ENCODE measurements at regions not wholly inside any gene's neighbourhood (a gene's known extent, or its start where the extent isn't known, plus 50 kb on each side); places are given as distances from the start of the nearest gene placed in this dataset.

DNA sequence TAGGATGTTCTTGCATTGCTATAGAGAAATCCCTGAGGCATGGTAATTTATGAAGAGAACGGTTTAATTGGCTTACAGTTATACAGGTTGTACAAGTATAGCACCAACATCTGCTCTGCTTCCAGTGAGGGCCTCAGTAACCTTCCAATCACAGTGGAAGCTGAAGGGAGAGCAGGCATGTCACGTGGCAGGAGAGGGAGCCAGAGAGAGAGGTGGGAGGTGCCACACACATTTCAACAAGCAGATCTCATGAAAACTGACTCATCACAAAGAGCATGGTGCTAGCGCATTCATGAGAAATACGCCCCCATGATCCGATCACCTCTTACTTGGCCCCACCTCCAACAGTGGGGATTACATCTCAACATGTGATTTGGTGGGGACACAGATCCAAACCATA, 871.2 kb downstream of the TFAP2A start:
- WGBS, 2 donors = 78 to 79% methylated on average over 5 of the region's 5 CpGs
- Histone ChIP-seq H3K36me3 (no peaks in the 10 kb centered on the region), H3K27me3 (no peaks in the 10 kb centered on the region), H3K4me3 (replicated peaks in 1 of 3) (no peak overlapping the region), H3K9me3 (no peaks in the 10 kb centered on the region), H3K4me1 (no peaks in the 10 kb centered on the region), H3K27ac (no peak overlapping the region)
- DNase-seq = no peak
- intact Hi-C loops (cut with DNase I) = no loop called here
- no peak for TF ChIP-seq POLR2A (IDR thresholded peaks at IDR 0.05)
- TF ChIP-seq, protein P1, sequence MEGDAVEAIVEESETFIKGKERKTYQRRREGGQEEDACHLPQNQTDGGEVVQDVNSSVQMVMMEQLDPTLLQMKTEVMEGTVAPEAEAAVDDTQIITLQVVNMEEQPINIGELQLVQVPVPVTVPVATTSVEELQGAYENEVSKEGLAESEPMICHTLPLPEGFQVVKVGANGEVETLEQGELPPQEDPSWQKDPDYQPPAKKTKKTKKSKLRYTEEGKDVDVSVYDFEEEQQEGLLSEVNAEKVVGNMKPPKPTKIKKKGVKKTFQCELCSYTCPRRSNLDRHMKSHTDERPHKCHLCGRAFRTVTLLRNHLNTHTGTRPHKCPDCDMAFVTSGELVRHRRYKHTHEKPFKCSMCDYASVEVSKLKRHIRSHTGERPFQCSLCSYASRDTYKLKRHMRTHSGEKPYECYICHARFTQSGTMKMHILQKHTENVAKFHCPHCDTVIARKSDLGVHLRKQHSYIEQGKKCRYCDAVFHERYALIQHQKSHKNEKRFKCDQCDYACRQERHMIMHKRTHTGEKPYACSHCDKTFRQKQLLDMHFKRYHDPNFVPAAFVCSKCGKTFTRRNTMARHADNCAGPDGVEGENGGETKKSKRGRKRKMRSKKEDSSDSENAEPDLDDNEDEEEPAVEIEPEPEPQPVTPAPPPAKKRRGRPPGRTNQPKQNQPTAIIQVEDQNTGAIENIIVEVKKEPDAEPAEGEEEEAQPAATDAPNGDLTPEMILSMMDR (IDR thresholded peaks at IDR 0.05) = no peak

- intact Hi-C loops (cut with DNase I) = no loop called here
- Histone ChIP-seq H3K27me3 (no peaks in the 10 kb centered on the region), H3K9me3 (no peaks in the 10 kb centered on the region), H3K27ac (no peak overlapping the region), H3K4me3 (replicated peaks in 1 of 3) (no peak overlapping the region), H3K4me1 (no peaks in the 10 kb centered on the region), H3K36me3 (no peaks in the 10 kb centered on the region)
- TF ChIP-seq, protein P1 (IDR thresholded peaks at IDR 0.05) = peak in 5 of 6 experiments; percentile 18 to 72 (median 59)
- no peak for TF ChIP-seq POLR2A (IDR thresholded peaks at IDR 0.05)
- WGBS, 2 donors = 46 to 53% methylated on average over 2 of the region's 2 CpGs
- no peak for DNase-seq
These were observed 874.2 kb downstream of the TFAP2A start for GRCh38 chr6:9540534-9541126.

DNA sequence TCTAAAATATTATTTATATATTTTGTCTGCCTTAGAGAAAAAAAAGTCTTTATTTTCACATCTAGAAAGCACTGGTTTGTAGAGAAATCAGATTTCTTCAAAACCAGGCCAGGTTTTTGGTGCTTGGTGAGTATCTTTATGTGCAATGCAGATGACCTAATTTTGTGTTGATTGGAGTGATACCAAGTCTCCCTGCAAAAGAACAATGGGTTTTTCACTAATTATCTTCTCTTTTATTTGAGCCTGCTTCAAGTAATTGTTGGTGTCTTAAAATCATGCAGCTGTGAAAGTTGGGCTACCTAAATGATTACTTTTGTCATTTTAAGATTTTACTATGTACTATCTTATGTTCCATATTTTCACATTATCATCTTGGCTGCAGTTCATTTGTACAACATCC, 874.7 kb downstream of the TFAP2A start:
- H3K4me1 ChIP-seq = no peaks in the 10 kb centered on the region
- no peak for DNase-seq
- H3K4me3 ChIP-seq (replicated peaks in 1 of 3) = no peak overlapping the region
- no peaks in the 10 kb centered on the region for H3K27me3 ChIP-seq
- TF ChIP-seq, protein P1 (IDR thresholded peaks at IDR 0.05) = no peak
- no peak for TF ChIP-seq POLR2A (IDR thresholded peaks at IDR 0.05)
- intact Hi-C loops (cut with DNase I) = no loop called here
- no peaks in the 10 kb centered on the region for H3K36me3 ChIP-seq
- no peaks in the 10 kb centered on the region for H3K9me3 ChIP-seq
- no peak overlapping the region for H3K27ac ChIP-seq

DNA sequence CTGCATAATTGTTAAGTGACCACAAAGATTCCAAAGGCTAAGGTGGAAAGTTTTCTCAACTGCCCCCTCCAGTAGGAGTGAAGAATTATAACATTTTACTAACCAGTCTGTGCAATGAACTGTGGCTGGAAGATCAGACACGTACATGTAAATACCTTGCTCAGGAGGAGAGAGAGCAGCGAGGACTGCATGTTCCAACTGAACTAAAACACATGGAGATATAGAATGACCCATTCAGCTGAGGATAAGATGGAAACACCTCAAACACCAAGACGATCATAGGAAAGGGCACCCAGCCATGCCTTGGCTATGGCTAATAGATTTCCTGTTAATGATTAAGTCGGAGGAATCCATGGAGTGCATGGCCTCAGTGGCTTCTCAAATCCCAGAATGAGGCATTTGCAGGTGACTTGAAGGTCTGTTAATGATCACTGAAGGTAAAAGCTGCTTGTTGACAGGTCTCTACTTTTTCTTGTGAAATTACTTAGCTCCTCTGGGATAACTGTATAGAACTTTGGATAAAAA, 875.6 kb downstream of the TFAP2A start:
- H3K27ac ChIP-seq = no peak overlapping the region
- WGBS, 2 donors = 46 to 49% methylated on average over 4 of the region's 4 CpGs

DNA sequence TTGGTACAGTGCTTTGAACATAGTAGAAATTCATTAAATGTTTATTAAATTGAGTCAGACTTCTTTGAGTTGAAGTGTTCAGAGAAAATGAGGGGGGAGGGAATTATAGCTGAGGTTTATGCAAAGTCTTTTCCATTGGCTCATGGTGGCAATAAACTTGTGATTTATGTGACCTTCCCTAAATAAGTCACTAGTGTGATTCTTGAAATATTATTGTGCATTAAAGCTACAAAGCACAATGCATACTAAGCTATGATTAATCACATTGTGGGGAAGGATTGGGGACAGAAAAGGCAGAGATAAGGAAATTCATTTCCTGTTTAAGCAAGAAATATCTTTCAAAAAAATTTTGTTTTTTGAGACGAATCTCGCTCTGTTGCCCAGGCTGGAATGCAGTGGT, 877.5 kb downstream of the TFAP2A start:
- Histone ChIP-seq H3K27me3 (no peaks in the 10 kb centered on the region), H3K4me3 (replicated peaks in 1 of 3) (no peak overlapping the region), H3K27ac (no peak overlapping the region), H3K4me1 (no peaks in the 10 kb centered on the region), H3K36me3 (no peaks in the 10 kb centered on the region), H3K9me3 (no peaks in the 10 kb centered on the region)
- intact Hi-C loops (cut with DNase I) = no loop called here
- TF ChIP-seq POLR2A (IDR thresholded peaks at IDR 0.05) = no peak
- TF ChIP-seq, protein P1 (IDR thresholded peaks at IDR 0.05) = no peak
- WGBS, 2 donors = 80 to 87% methylated on average over 2 of the region's 2 CpGs
- no peak for DNase-seq

More for the DNA sequence above, 875.6 kb downstream of the TFAP2A start:
- no peak for DNase-seq
- Histone ChIP-seq H3K4me1 (no peaks in the 10 kb centered on the region), H3K36me3 (no peaks in the 10 kb centered on the region), H3K9me3 (no peaks in the 10 kb centered on the region), H3K27me3 (no peaks in the 10 kb centered on the region), H3K4me3 (replicated peaks in 1 of 3) (no peak overlapping the region)
- TF ChIP-seq POLR2A (IDR thresholded peaks at IDR 0.05) = no peak
- TF ChIP-seq, protein P1 (IDR thresholded peaks at IDR 0.05) = no peak
- intact Hi-C loops (cut with DNase I) = no loop called here
